HEK293T (cell line): ENCODE measurements at regions not wholly inside any gene's neighbourhood (a gene's known extent, or its start where the extent isn't known, plus 50 kb on each side); places are given as distances from the start of the nearest gene placed in this dataset.

Experiments
- ARNT ChIP-seq: fragments of 450-650 bp; IDR thresholded peaks from 2 replicates; pipeline ENCODE4 v1.6.1; 2017; ENCODE audit warnings: mild to moderate bottlenecking
- BHLHE40 ChIP-seq: fragments of 450-650 bp; IDR thresholded peaks from 2 replicates; pipeline ENCODE4 v1.6.1; 2016; ENCODE audit warnings: mild to moderate bottlenecking, moderate library complexity, borderline replicate concordance
- CTBP1 ChIP-seq: fragments of 450-650 bp; IDR thresholded peaks from 2 replicates; pipeline ENCODE4 v1.6.1; 2016; ENCODE audit warnings: borderline replicate concordance
- ELF4 ChIP-seq: fragments of 450-650 bp; IDR thresholded peaks from 2 replicates; pipeline ENCODE4 v1.6.1; 2017; ENCODE audit warnings: antibody characterized with exemption
- FOXK2 ChIP-seq: fragments of 450-650 bp; IDR thresholded peaks from 2 replicates; pipeline ENCODE4 v1.6.1; 2016; ENCODE audit warnings: mild to moderate bottlenecking
- HDGF ChIP-seq: fragments of 450-650 bp; IDR thresholded peaks from 2 replicates; pipeline ENCODE4 v1.6.1; 2017; ENCODE audit warnings: antibody characterized with exemption, borderline replicate concordance
- SP1 ChIP-seq: fragments of 450-650 bp; IDR thresholded peaks from 2 replicates; pipeline ENCODE4 v1.6.1; 2017

DNA sequence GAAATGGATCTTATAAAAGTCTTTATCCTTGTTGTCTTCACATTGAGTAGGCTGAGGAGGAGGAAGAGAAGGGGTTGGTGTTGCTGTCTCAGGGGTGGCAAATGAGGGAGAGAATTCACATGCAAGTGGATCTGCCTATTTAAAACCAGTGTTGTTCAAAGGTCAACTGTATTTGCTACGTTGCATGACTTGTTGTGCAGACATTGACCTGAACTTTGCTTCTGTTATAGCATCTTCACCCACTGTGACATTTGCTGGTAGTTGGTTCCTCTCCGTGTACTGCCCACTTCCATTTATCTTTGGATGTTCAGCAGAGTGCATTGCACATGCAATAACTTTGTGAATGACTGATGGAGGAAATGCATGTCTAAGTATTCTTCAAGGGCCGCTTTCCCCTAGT lies 228.6 kb upstream of the DPP10 start:
- TF ChIP-seq CTBP1 (no peak), HDGF (no peak), ARNT (no peak), ELF4 (no peak), BHLHE40 (no peak), FOXK2 (no peak), SP1 (no peak)
